ENCODE measurements at regions not wholly inside any gene's neighbourhood (a gene's known extent, or its start where the extent isn't known, plus 50 kb on each side); places are given as distances from the start of the nearest gene placed in this dataset.

DNA sequence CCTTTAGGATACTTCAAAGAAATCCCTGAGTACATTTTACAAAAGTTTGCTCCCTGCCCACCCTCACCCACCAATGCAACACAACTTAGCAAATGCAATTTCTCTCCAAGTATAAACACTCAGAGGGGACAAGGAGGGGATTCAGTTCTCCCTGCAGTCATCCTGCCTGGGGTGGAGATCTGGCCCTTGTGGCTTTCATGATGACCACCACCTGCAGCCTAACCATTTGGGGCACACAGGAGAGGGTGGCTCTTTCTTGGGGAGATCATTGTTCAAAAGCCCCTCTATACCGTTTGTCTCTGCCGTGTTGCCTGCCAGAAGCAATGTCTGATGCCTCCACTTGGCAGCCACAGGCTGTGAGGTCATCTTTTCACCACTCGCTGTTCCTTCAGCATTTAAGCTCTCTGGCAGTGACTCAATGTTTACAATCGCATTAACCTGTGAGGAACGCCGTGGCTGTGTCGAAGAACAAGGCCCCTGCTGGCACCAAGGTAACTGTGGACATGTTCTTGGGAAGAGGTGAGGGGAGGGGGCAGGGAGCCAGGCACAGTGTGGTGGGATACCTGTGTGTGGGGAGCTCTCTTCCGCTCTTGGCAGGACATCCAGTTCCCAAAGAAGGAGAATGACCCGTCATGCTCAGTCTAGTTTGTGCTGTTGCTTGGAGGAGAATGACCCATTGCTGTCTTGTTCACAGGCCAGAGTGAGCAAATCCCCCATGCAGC is 103.9 kb upstream of the DUSP10 start:
- Mint-ChIP-seq H3K27me3 (ENCODE audit: low read depth) (no peaks in the 10 kb centered on the region), H3K4me3 (no peak overlapping the region), H3K4me1 (peaks cover 2 to 6% of the 10 kb centered on the region in 2 experiments; a peak in 2 of 4 replicates), H3K36me3 (ENCODE audit: insufficient read depth in 1 of 3, low read depth in 3 of 3) (no peaks in the 10 kb centered on the region), H3K27ac (peak overlapping the region in 1 of 3 experiments; percentile 34; a peak in 1 of 7 replicates), H3K9me3 (no peaks in the 10 kb centered on the region)
- no peaks in the 10 kb centered on the region for H4K20me1 ChIP-seq (ENCODE audit: control insufficient read depth, insufficient read depth, insufficient read length)
- H3K27me3 ChIP-seq (ENCODE audit: insufficient read depth, low read length), result no peaks in the 10 kb centered on the region
- H2BK5ac ChIP-seq (ENCODE audit: insufficient read length, low read length), result no peak overlapping the region
- no peak overlapping the region for H2BK20ac ChIP-seq (ENCODE audit: low read depth, low read length, poor library complexity, severe bottlenecking)
- no peaks in the 10 kb centered on the region for H3K79me1 ChIP-seq (ENCODE audit: insufficient read depth, low read depth, low read length, poor library complexity, severe bottlenecking)
- H2AK5ac ChIP-seq (ENCODE audit: insufficient read length, low read length), result no peak overlapping the region
- TF ChIP-seq, protein P1, sequence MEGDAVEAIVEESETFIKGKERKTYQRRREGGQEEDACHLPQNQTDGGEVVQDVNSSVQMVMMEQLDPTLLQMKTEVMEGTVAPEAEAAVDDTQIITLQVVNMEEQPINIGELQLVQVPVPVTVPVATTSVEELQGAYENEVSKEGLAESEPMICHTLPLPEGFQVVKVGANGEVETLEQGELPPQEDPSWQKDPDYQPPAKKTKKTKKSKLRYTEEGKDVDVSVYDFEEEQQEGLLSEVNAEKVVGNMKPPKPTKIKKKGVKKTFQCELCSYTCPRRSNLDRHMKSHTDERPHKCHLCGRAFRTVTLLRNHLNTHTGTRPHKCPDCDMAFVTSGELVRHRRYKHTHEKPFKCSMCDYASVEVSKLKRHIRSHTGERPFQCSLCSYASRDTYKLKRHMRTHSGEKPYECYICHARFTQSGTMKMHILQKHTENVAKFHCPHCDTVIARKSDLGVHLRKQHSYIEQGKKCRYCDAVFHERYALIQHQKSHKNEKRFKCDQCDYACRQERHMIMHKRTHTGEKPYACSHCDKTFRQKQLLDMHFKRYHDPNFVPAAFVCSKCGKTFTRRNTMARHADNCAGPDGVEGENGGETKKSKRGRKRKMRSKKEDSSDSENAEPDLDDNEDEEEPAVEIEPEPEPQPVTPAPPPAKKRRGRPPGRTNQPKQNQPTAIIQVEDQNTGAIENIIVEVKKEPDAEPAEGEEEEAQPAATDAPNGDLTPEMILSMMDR (conservative IDR thresholded peaks at IDR 0.05), result no peak
- WGBS (ENCODE audit: extremely low coverage, insufficient read length, low lambda C conversion rate), result no CpG with 5 or more reads among the region's 9 CpGs
- no peak overlapping the region for H2AFZ ChIP-seq (ENCODE audit: low read length)
- H2BK12ac ChIP-seq (ENCODE audit: insufficient read length, low read depth, low read length), result no peak overlapping the region
- no peaks in the 10 kb centered on the region for H3K79me2 ChIP-seq (ENCODE audit: insufficient read depth, low read length)
- H4K5ac ChIP-seq (ENCODE audit: insufficient read length, low read depth, low read length), result no peak overlapping the region
- no peak overlapping the region for H3K27ac ChIP-seq (ENCODE audit: insufficient read length, low read depth, low read length)
- no peaks in the 10 kb centered on the region for H3K23me2 ChIP-seq (ENCODE audit: insufficient read length, low read depth, low read length, poor library complexity, severe bottlenecking)
- no peak overlapping the region for H3K9ac ChIP-seq (ENCODE audit: extremely low read depth, insufficient read length, low read length)
- no peaks in the 10 kb centered on the region for H3K9me3 ChIP-seq (ENCODE audit: control insufficient read depth, low read depth, low read length)
- H4K8ac ChIP-seq (replicated peaks; ENCODE audit: insufficient read length, low read depth, low read length), result no peak overlapping the region
- H4K91ac ChIP-seq (ENCODE audit: insufficient read length, low read depth, low read length), result no peak overlapping the region
- H3K4me1 ChIP-seq (ENCODE audit: insufficient read depth, low read length), result no peaks in the 10 kb centered on the region
- no peak overlapping the region for H3K18ac ChIP-seq (ENCODE audit: insufficient read length, low read depth, low read length)
- H3K4me2 ChIP-seq (ENCODE audit: insufficient read depth, insufficient read length, low read length), result no peak overlapping the region
- no peak overlapping the region for H2BK120ac ChIP-seq (ENCODE audit: low read depth, low read length, poor library complexity, severe bottlenecking)
- no peak overlapping the region for H3K4ac ChIP-seq (ENCODE audit: low read depth, low read length)
- no peak overlapping the region for H3K23ac ChIP-seq (ENCODE audit: insufficient read length, low read depth, low read length)
- no peak overlapping the region for H3T11ph ChIP-seq (ENCODE audit: low read length)
- H3K56ac ChIP-seq (ENCODE audit: insufficient read length, low read depth, low read length), result no peak overlapping the region
- peak; percentile 36 for DNase-seq
- H2BK15ac ChIP-seq (ENCODE audit: low read depth, low read length), result no peak overlapping the region
- no peak overlapping the region for H3K14ac ChIP-seq (ENCODE audit: insufficient read depth, low read length)
